BJ (cell line): ENCODE measurements at regions not wholly inside any gene's neighbourhood (a gene's known extent, or its start where the extent isn't known, plus 50 kb on each side); places are given as distances from the start of the nearest gene placed in this dataset.

Experiments
- CTCF ChIA-PET: fragments of 350-600 bp; formaldehyde crosslinking; extraction: SDS; loops from one replicate; lab custom pipeline; 2021; ENCODE audit warnings: antibody characterized with exemption, inconsistent platforms; lab: Yijun Ruan, JAX
- POLR2A ChIA-PET: fragments of 300-600 bp; sonication (Branson Sonifier 250); formaldehyde crosslinking; extraction: SDS; loops from one replicate; lab custom pipeline; 2021; ENCODE audit warnings: antibody characterized with exemption; lab: Charles Lee
- DNase-seq: peaks from one replicate; pipeline ENCODE4 v3.0.0-alpha.2; 2011; ENCODE audit warnings: low read depth
- H3K27me3 ChIP-seq: 2 replicates; pipeline ENCODE4 v1.6.0; 2011; ENCODE audit warnings: low read length; ENCODE audit not compliant: control insufficient read depth, insufficient read depth
- H3K36me3 ChIP-seq: 2 replicates; pipeline ENCODE4 v1.5.1; 2011; ENCODE audit warnings: low read length; ENCODE audit not compliant: control insufficient read depth, insufficient read depth
- H3K4me3 ChIP-seq: 2 replicates; pipeline ENCODE4 v1.5.1; 2011; ENCODE audit warnings: low read depth, mild to moderate bottlenecking, control low read depth, low read length
- CTCF ChIP-seq: IDR thresholded peaks from 2 replicates; pipeline ENCODE4 v1.5.1; 2011; ENCODE audit warnings: low read depth, mild to moderate bottlenecking, control low read depth, inconsistent platforms, low read length, moderate library complexity; ENCODE audit not compliant: insufficient read depth

- POLR2A ChIA-PET: no interaction called here
- DNase-seq: no peak
- Histone ChIP-seq H3K27me3 (no peaks in the 10 kb centered on the region), H3K4me3 (no peak overlapping the region), H3K36me3 (no peaks in the 10 kb centered on the region)
- CTCF ChIA-PET: interaction anchor here (1.0 to 2.2 kb wide), 5 partner anchors 9 to 337 kb away, joined by 3 to 6 read pairs (median 3); no protein-coding TSS in a partner anchor
- peak; percentile 38 for TF ChIP-seq CTCF
These were observed 138.6 kb upstream of the NGF start for GRCh38 chr1:115476616-115477015.

- DNase-seq: no peak
- TF ChIP-seq CTCF: no peak
- POLR2A ChIA-PET: no interaction called here
- Histone ChIP-seq H3K36me3 (no peaks in the 10 kb centered on the region), H3K27me3 (no peaks in the 10 kb centered on the region), H3K4me3 (no peak overlapping the region)
- CTCF ChIA-PET: interaction anchor here (1.2 to 2.2 kb wide), 6 partner anchors 8 to 337 kb away, joined by 3 to 6 read pairs (median 4); no protein-coding TSS in a partner anchor
These were observed 137.9 kb upstream of the NGF start for GRCh38 chr1:115475901-115476300.

GRCh38 chr1:115475252-115475651, 137.2 kb upstream of the NGF start:
- POLR2A ChIA-PET: no interaction called here
- DNase-seq: no peak
- Histone ChIP-seq H3K4me3 (no peak overlapping the region), H3K27me3 (no peaks in the 10 kb centered on the region), H3K36me3 (no peaks in the 10 kb centered on the region)
- no peak for TF ChIP-seq CTCF
- CTCF ChIA-PET: interaction anchor here (0.6 to 2.2 kb wide), 5 partner anchors 9 to 120 kb away, joined by 3 to 6 read pairs (median 4); no protein-coding TSS in a partner anchor

- no peak for DNase-seq
- CTCF ChIA-PET: interaction anchor here (11.8 kb wide), 1 partner anchor 334 kb away, joined by 170 read pairs; no protein-coding TSS in a partner anchor
- no peak for TF ChIP-seq CTCF
- no peak overlapping the region for H3K4me3 ChIP-seq
- H3K36me3 ChIP-seq: no peaks in the 10 kb centered on the region
- no peaks in the 10 kb centered on the region for H3K27me3 ChIP-seq
- POLR2A ChIA-PET: no interaction called here
These were observed 136.0 kb upstream of the NGF start for GRCh38 chr1:115473986-115474565.

- H3K4me3 ChIP-seq: no peak overlapping the region
- POLR2A ChIA-PET: interaction anchor here (0.6 kb wide), 1 partner anchor 122 kb away, joined by 4 read pairs; no protein-coding TSS in a partner anchor
- H3K36me3 ChIP-seq: no peaks in the 10 kb centered on the region
- no peak for DNase-seq
- CTCF ChIA-PET: interaction anchor here (0.6 to 11.8 kb wide), 59 partner anchors 9 to 490 kb away, joined by 3 to 170 read pairs (median 4); partner anchors contain the start of gene NGF
- H3K27me3 ChIP-seq: no peaks in the 10 kb centered on the region
- TF ChIP-seq CTCF: peak; percentile 98
These were observed 131.8 kb upstream of the NGF start for GRCh38 chr1:115469703-115470476.
